H9 (cell line): ENCODE measurements at regions not wholly inside any gene's neighbourhood (a gene's known extent, or its start where the extent isn't known, plus 50 kb on each side); places are given as distances from the start of the nearest gene placed in this dataset.

Source experiments
- DNase-seq: peaks from one replicate; pipeline ENCODE4 v3.0.0-alpha.2; 2017
- H2AFZ ChIP-seq: one replicate; pipeline ENCODE4 v1.6.1; 2013; ENCODE audit warnings: mild to moderate bottlenecking, low read length, control low read depth, moderate library complexity
- H2AK5ac ChIP-seq: 2 replicates; pipeline ENCODE4 v1.6.1; 2013; ENCODE audit warnings: low read length, control low read depth, mixed read lengths; ENCODE audit not compliant: insufficient read length
- H2BK120ac ChIP-seq: one replicate; pipeline ENCODE4 v1.6.1; 2013; ENCODE audit warnings: low read depth, mild to moderate bottlenecking, low read length, control low read depth, inconsistent platforms; ENCODE audit not compliant: poor library complexity, severe bottlenecking
- H2BK12ac ChIP-seq: 2 replicates; pipeline ENCODE4 v1.6.1; 2013; ENCODE audit warnings: low read length, control low read depth, mixed read lengths, low read depth; ENCODE audit not compliant: insufficient read length
- H2BK15ac ChIP-seq: 2 replicates; pipeline ENCODE4 v1.6.1; 2013; ENCODE audit warnings: low read depth, low read length, control low read depth
- H2BK20ac ChIP-seq: one replicate; pipeline ENCODE4 v1.6.1; 2013; ENCODE audit warnings: low read depth, mild to moderate bottlenecking, low read length, control low read depth, inconsistent platforms; ENCODE audit not compliant: poor library complexity, severe bottlenecking
- H2BK5ac ChIP-seq: 2 replicates; pipeline ENCODE4 v1.6.1; 2013; ENCODE audit warnings: low read length, control low read depth, mixed read lengths; ENCODE audit not compliant: insufficient read length
- H3K14ac ChIP-seq: 2 replicates; pipeline ENCODE4 v1.6.1; 2013; ENCODE audit warnings: low read length, control low read depth; ENCODE audit not compliant: insufficient read depth
- H3K18ac ChIP-seq: 2 replicates; pipeline ENCODE4 v1.6.1; 2013; ENCODE audit warnings: low read depth, mild to moderate bottlenecking, mixed read lengths, low read length, control low read depth; ENCODE audit not compliant: insufficient read length
- H3K23ac ChIP-seq: 2 replicates; pipeline ENCODE4 v1.6.1; 2013; ENCODE audit warnings: low read length, control low read depth, mixed read lengths, low read depth; ENCODE audit not compliant: insufficient read length
- H3K23me2 ChIP-seq: 2 replicates; pipeline ENCODE4 v1.6.1; 2013; ENCODE audit warnings: low read depth, mild to moderate bottlenecking, mixed read lengths, low read length, control low read depth; ENCODE audit not compliant: insufficient read length, poor library complexity, severe bottlenecking
- H3K27ac ChIP-seq: 2 replicates; pipeline ENCODE4 v1.5.1; 2013; ENCODE audit warnings: low read length, control low read depth, mixed read lengths, low read depth; ENCODE audit not compliant: insufficient read length
- H3K27me3 ChIP-seq: 2 replicates; pipeline ENCODE4 v1.6.1; 2013; ENCODE audit warnings: low read length, control low read depth, inconsistent platforms; ENCODE audit not compliant: insufficient read depth
- H3K4ac ChIP-seq: 2 replicates; pipeline ENCODE4 v1.6.1; 2013; ENCODE audit warnings: low read depth, mild to moderate bottlenecking, control low read depth, inconsistent platforms, low read length, moderate library complexity
- H3K4me1 ChIP-seq: 2 replicates; pipeline ENCODE4 v1.6.1; 2013; ENCODE audit warnings: low read length, control low read depth, inconsistent platforms; ENCODE audit not compliant: insufficient read depth
- H3K4me2 ChIP-seq: 2 replicates; pipeline ENCODE4 v1.6.1; 2013; ENCODE audit warnings: low read length, control low read depth, mixed read lengths; ENCODE audit not compliant: insufficient read length, insufficient read depth
- H3K56ac ChIP-seq: 2 replicates; pipeline ENCODE4 v1.6.1; 2013; ENCODE audit warnings: low read depth, mild to moderate bottlenecking, mixed read lengths, low read length, control low read depth; ENCODE audit not compliant: insufficient read length
- H3K79me1 ChIP-seq: 2 replicates; pipeline ENCODE4 v1.6.1; 2013; ENCODE audit warnings: low read depth, mild to moderate bottlenecking, moderate library complexity, low read length, control low read depth, inconsistent platforms; ENCODE audit not compliant: insufficient read depth, poor library complexity, severe bottlenecking
- H3K79me2 ChIP-seq: 2 replicates; pipeline ENCODE4 v1.6.1; 2013; ENCODE audit warnings: low read length, control low read depth, inconsistent platforms; ENCODE audit not compliant: insufficient read depth
- H3K9ac ChIP-seq: 2 replicates; pipeline ENCODE4 v1.6.1; 2013; ENCODE audit warnings: low read length, control low read depth, mixed read lengths; ENCODE audit not compliant: insufficient read length; ENCODE audit errors: extremely low read depth
- H3K9me3 ChIP-seq: one replicate; pipeline ENCODE4 v1.6.1; 2013; ENCODE audit warnings: low read depth, low read length, inconsistent platforms; ENCODE audit not compliant: control insufficient read depth
- H3T11ph ChIP-seq: one replicate; pipeline ENCODE4 v1.6.1; 2013; ENCODE audit warnings: mild to moderate bottlenecking, low read length, control low read depth, inconsistent platforms
- H4K20me1 ChIP-seq: one replicate; pipeline ENCODE4 v1.6.1; 2013; ENCODE audit not compliant: control insufficient read depth, insufficient read length, insufficient read depth
- H4K5ac ChIP-seq: 2 replicates; pipeline ENCODE4 v1.6.1; 2013; ENCODE audit warnings: low read depth, mild to moderate bottlenecking, mixed read lengths, low read length, control low read depth; ENCODE audit not compliant: insufficient read length
- H4K8ac ChIP-seq: replicated peaks from 2 replicates; pipeline ENCODE4 v1.6.1; 2013; ENCODE audit warnings: low read length, control low read depth, mixed read lengths, low read depth; ENCODE audit not compliant: insufficient read length
- H4K91ac ChIP-seq: 2 replicates; pipeline ENCODE4 v1.6.1; 2013; ENCODE audit warnings: low read depth, mild to moderate bottlenecking, moderate library complexity, mixed read lengths, low read length, control low read depth; ENCODE audit not compliant: insufficient read length
- H3K27ac Mint-ChIP-seq, 3 experiments: 2 replicates in 2 of 3; 3 replicates in 1 of 3; pipeline ENCODE4 v1.8.0; 2020 to 2021; ENCODE audit warnings: mixed read lengths in 3 of 3, mild to moderate bottlenecking in 1 of 3, moderate library complexity in 1 of 3
- H3K27me3 Mint-ChIP-seq: 2 replicates; pipeline ENCODE4 v1.8.0; 2021; ENCODE audit warnings: low read depth, mild to moderate bottlenecking, moderate library complexity, mixed read lengths
- H3K36me3 Mint-ChIP-seq, 3 experiments: 2 replicates in 2 of 3; 3 replicates in 1 of 3; pipeline ENCODE4 v1.8.0; 2020 to 2021; ENCODE audit warnings: low read depth in 3 of 3, mixed read lengths in 3 of 3; ENCODE audit not compliant: insufficient read depth in 1 of 3
- H3K4me1 Mint-ChIP-seq, 2 experiments: 2 replicates each; pipeline ENCODE4 v1.8.0; 2020; ENCODE audit warnings: mixed read lengths in 2 of 2
- H3K4me3 Mint-ChIP-seq, 2 experiments: 2 replicates in 1 of 2; 3 replicates in 1 of 2; pipeline ENCODE4 v1.8.0; 2020 to 2021; ENCODE audit warnings: mild to moderate bottlenecking in 2 of 2, mixed read lengths in 2 of 2, moderate library complexity in 1 of 2
- H3K9me3 Mint-ChIP-seq, 2 experiments: 2 replicates in 1 of 2; 3 replicates in 1 of 2; pipeline ENCODE4 v1.8.0; 2020; ENCODE audit warnings: mild to moderate bottlenecking in 2 of 2, mixed read lengths in 2 of 2, moderate library complexity in 1 of 2
- CTCF ChIP-seq: fragments of 200-600 bp; sonication (generic); conservative IDR thresholded peaks from 3 replicates; pipeline ENCODE4 v1.8.0; 2021; ENCODE audit warnings: antibody characterized with exemption, mild to moderate bottlenecking
- WGBS: extraction: QIAGEN DNeasy Blood & Tissue Kit; methylation state at CpG from one replicate; pipeline ENCODE4 v1.1.7; 2013; ENCODE audit warnings: missing lambda C conversion rate, low lambda C conversion rate, mixed read lengths; ENCODE audit not compliant: insufficient read length; ENCODE audit errors: extremely low coverage; 5-methylcytosine and 5-hydroxymethylcytosine counted together

- H4K8ac ChIP-seq: no peak overlapping the region
- H3K23me2 ChIP-seq: no peaks in the 10 kb centered on the region
- Mint-ChIP-seq H3K9me3 (no peaks in the 10 kb centered on the region), H3K4me3 (no peak overlapping the region), H3K27me3 (no peaks in the 10 kb centered on the region), H3K27ac (no peak overlapping the region; a peak in 1 of 7 replicates), H3K36me3 (no peaks in the 10 kb centered on the region), H3K4me1 (0 out of 4 replicates have a peak, but pooled peaks cover 0 to 3% of the 10 kb centered on the region in 2 experiments)
- no peaks in the 10 kb centered on the region for H3K79me2 ChIP-seq
- no peak overlapping the region for H3K4me2 ChIP-seq
- no peak overlapping the region for H3K14ac ChIP-seq
- H2BK120ac ChIP-seq: no peak overlapping the region
- H2BK5ac ChIP-seq: no peak overlapping the region
- no peak overlapping the region for H4K91ac ChIP-seq
- WGBS: no CpG with 5 or more reads among the region's 5 CpGs
- no peak overlapping the region for H3K4ac ChIP-seq
- H3K79me1 ChIP-seq: no peaks in the 10 kb centered on the region
- no peak for DNase-seq
- H3K18ac ChIP-seq: no peak overlapping the region
- H3T11ph ChIP-seq: no peak overlapping the region
- no peak overlapping the region for H3K56ac ChIP-seq
- no peak overlapping the region for H3K9ac ChIP-seq
- H4K5ac ChIP-seq: no peak overlapping the region
- H2AK5ac ChIP-seq: no peak overlapping the region
- H2BK15ac ChIP-seq: no peak overlapping the region
- no peak overlapping the region for H3K23ac ChIP-seq
- no peaks in the 10 kb centered on the region for H3K9me3 ChIP-seq
- H2BK20ac ChIP-seq: no peak overlapping the region
- no peaks in the 10 kb centered on the region for H4K20me1 ChIP-seq
- H3K27ac ChIP-seq: no peak overlapping the region
- H3K27me3 ChIP-seq: no peaks in the 10 kb centered on the region
- H2AFZ ChIP-seq: no peak overlapping the region
- H3K4me1 ChIP-seq: no peaks in the 10 kb centered on the region; the same call in 1 of the 2 replicates
- no peak overlapping the region for H2BK12ac ChIP-seq
- TF ChIP-seq CTCF: no peak
These were observed 315.7 kb upstream of the SLCO3A1 start for GRCh38 chr15:91537856-91538255.
